H9 (cell line): ENCODE measurements at regions not wholly inside any gene's neighbourhood (a gene's known extent, or its start where the extent isn't known, plus 50 kb on each side); places are given as distances from the start of the nearest gene placed in this dataset.

Source experiments
- DNase-seq: peaks from one replicate; pipeline ENCODE4 v3.0.0-alpha.2; 2017
- H2AFZ ChIP-seq: one replicate; pipeline ENCODE4 v1.6.1; 2013; ENCODE audit warnings: mild to moderate bottlenecking, low read length, control low read depth, moderate library complexity
- H2AK5ac ChIP-seq: 2 replicates; pipeline ENCODE4 v1.6.1; 2013; ENCODE audit warnings: low read length, control low read depth, mixed read lengths; ENCODE audit not compliant: insufficient read length
- H2BK120ac ChIP-seq: one replicate; pipeline ENCODE4 v1.6.1; 2013; ENCODE audit warnings: low read depth, mild to moderate bottlenecking, low read length, control low read depth, inconsistent platforms; ENCODE audit not compliant: poor library complexity, severe bottlenecking
- H2BK12ac ChIP-seq: 2 replicates; pipeline ENCODE4 v1.6.1; 2013; ENCODE audit warnings: low read length, control low read depth, mixed read lengths, low read depth; ENCODE audit not compliant: insufficient read length
- H2BK15ac ChIP-seq: 2 replicates; pipeline ENCODE4 v1.6.1; 2013; ENCODE audit warnings: low read depth, low read length, control low read depth
- H2BK20ac ChIP-seq: one replicate; pipeline ENCODE4 v1.6.1; 2013; ENCODE audit warnings: low read depth, mild to moderate bottlenecking, low read length, control low read depth, inconsistent platforms; ENCODE audit not compliant: poor library complexity, severe bottlenecking
- H2BK5ac ChIP-seq: 2 replicates; pipeline ENCODE4 v1.6.1; 2013; ENCODE audit warnings: low read length, control low read depth, mixed read lengths; ENCODE audit not compliant: insufficient read length
- H3K14ac ChIP-seq: 2 replicates; pipeline ENCODE4 v1.6.1; 2013; ENCODE audit warnings: low read length, control low read depth; ENCODE audit not compliant: insufficient read depth
- H3K18ac ChIP-seq: 2 replicates; pipeline ENCODE4 v1.6.1; 2013; ENCODE audit warnings: low read depth, mild to moderate bottlenecking, mixed read lengths, low read length, control low read depth; ENCODE audit not compliant: insufficient read length
- H3K23ac ChIP-seq: 2 replicates; pipeline ENCODE4 v1.6.1; 2013; ENCODE audit warnings: low read length, control low read depth, mixed read lengths, low read depth; ENCODE audit not compliant: insufficient read length
- H3K23me2 ChIP-seq: 2 replicates; pipeline ENCODE4 v1.6.1; 2013; ENCODE audit warnings: low read depth, mild to moderate bottlenecking, mixed read lengths, low read length, control low read depth; ENCODE audit not compliant: insufficient read length, poor library complexity, severe bottlenecking
- H3K27ac ChIP-seq: 2 replicates; pipeline ENCODE4 v1.5.1; 2013; ENCODE audit warnings: low read length, control low read depth, mixed read lengths, low read depth; ENCODE audit not compliant: insufficient read length
- H3K27me3 ChIP-seq: 2 replicates; pipeline ENCODE4 v1.6.1; 2013; ENCODE audit warnings: low read length, control low read depth, inconsistent platforms; ENCODE audit not compliant: insufficient read depth
- H3K4ac ChIP-seq: 2 replicates; pipeline ENCODE4 v1.6.1; 2013; ENCODE audit warnings: low read depth, mild to moderate bottlenecking, control low read depth, inconsistent platforms, low read length, moderate library complexity
- H3K4me1 ChIP-seq: 2 replicates; pipeline ENCODE4 v1.6.1; 2013; ENCODE audit warnings: low read length, control low read depth, inconsistent platforms; ENCODE audit not compliant: insufficient read depth
- H3K4me2 ChIP-seq: 2 replicates; pipeline ENCODE4 v1.6.1; 2013; ENCODE audit warnings: low read length, control low read depth, mixed read lengths; ENCODE audit not compliant: insufficient read length, insufficient read depth
- H3K56ac ChIP-seq: 2 replicates; pipeline ENCODE4 v1.6.1; 2013; ENCODE audit warnings: low read depth, mild to moderate bottlenecking, mixed read lengths, low read length, control low read depth; ENCODE audit not compliant: insufficient read length
- H3K79me1 ChIP-seq: 2 replicates; pipeline ENCODE4 v1.6.1; 2013; ENCODE audit warnings: low read depth, mild to moderate bottlenecking, moderate library complexity, low read length, control low read depth, inconsistent platforms; ENCODE audit not compliant: insufficient read depth, poor library complexity, severe bottlenecking
- H3K79me2 ChIP-seq: 2 replicates; pipeline ENCODE4 v1.6.1; 2013; ENCODE audit warnings: low read length, control low read depth, inconsistent platforms; ENCODE audit not compliant: insufficient read depth
- H3K9ac ChIP-seq: 2 replicates; pipeline ENCODE4 v1.6.1; 2013; ENCODE audit warnings: low read length, control low read depth, mixed read lengths; ENCODE audit not compliant: insufficient read length; ENCODE audit errors: extremely low read depth
- H3K9me3 ChIP-seq: one replicate; pipeline ENCODE4 v1.6.1; 2013; ENCODE audit warnings: low read depth, low read length, inconsistent platforms; ENCODE audit not compliant: control insufficient read depth
- H3T11ph ChIP-seq: one replicate; pipeline ENCODE4 v1.6.1; 2013; ENCODE audit warnings: mild to moderate bottlenecking, low read length, control low read depth, inconsistent platforms
- H4K20me1 ChIP-seq: one replicate; pipeline ENCODE4 v1.6.1; 2013; ENCODE audit not compliant: control insufficient read depth, insufficient read length, insufficient read depth
- H4K5ac ChIP-seq: 2 replicates; pipeline ENCODE4 v1.6.1; 2013; ENCODE audit warnings: low read depth, mild to moderate bottlenecking, mixed read lengths, low read length, control low read depth; ENCODE audit not compliant: insufficient read length
- H4K8ac ChIP-seq: replicated peaks from 2 replicates; pipeline ENCODE4 v1.6.1; 2013; ENCODE audit warnings: low read length, control low read depth, mixed read lengths, low read depth; ENCODE audit not compliant: insufficient read length
- H4K91ac ChIP-seq: 2 replicates; pipeline ENCODE4 v1.6.1; 2013; ENCODE audit warnings: low read depth, mild to moderate bottlenecking, moderate library complexity, mixed read lengths, low read length, control low read depth; ENCODE audit not compliant: insufficient read length
- H3K27ac Mint-ChIP-seq, 3 experiments: 2 replicates in 2 of 3; 3 replicates in 1 of 3; pipeline ENCODE4 v1.8.0; 2020 to 2021; ENCODE audit warnings: mixed read lengths in 3 of 3, mild to moderate bottlenecking in 1 of 3, moderate library complexity in 1 of 3
- H3K27me3 Mint-ChIP-seq: 2 replicates; pipeline ENCODE4 v1.8.0; 2021; ENCODE audit warnings: low read depth, mild to moderate bottlenecking, moderate library complexity, mixed read lengths
- H3K36me3 Mint-ChIP-seq, 3 experiments: 2 replicates in 2 of 3; 3 replicates in 1 of 3; pipeline ENCODE4 v1.8.0; 2020 to 2021; ENCODE audit warnings: low read depth in 3 of 3, mixed read lengths in 3 of 3; ENCODE audit not compliant: insufficient read depth in 1 of 3
- H3K4me1 Mint-ChIP-seq, 2 experiments: 2 replicates each; pipeline ENCODE4 v1.8.0; 2020; ENCODE audit warnings: mixed read lengths in 2 of 2
- H3K4me3 Mint-ChIP-seq, 2 experiments: 2 replicates in 1 of 2; 3 replicates in 1 of 2; pipeline ENCODE4 v1.8.0; 2020 to 2021; ENCODE audit warnings: mild to moderate bottlenecking in 2 of 2, mixed read lengths in 2 of 2, moderate library complexity in 1 of 2
- H3K9me3 Mint-ChIP-seq, 2 experiments: 2 replicates in 1 of 2; 3 replicates in 1 of 2; pipeline ENCODE4 v1.8.0; 2020; ENCODE audit warnings: mild to moderate bottlenecking in 2 of 2, mixed read lengths in 2 of 2, moderate library complexity in 1 of 2
- CTCF ChIP-seq: fragments of 200-600 bp; sonication (generic); conservative IDR thresholded peaks from 3 replicates; pipeline ENCODE4 v1.8.0; 2021; ENCODE audit warnings: antibody characterized with exemption, mild to moderate bottlenecking
- WGBS: extraction: QIAGEN DNeasy Blood & Tissue Kit; methylation state at CpG from one replicate; pipeline ENCODE4 v1.1.7; 2013; ENCODE audit warnings: missing lambda C conversion rate, low lambda C conversion rate, mixed read lengths; ENCODE audit not compliant: insufficient read length; ENCODE audit errors: extremely low coverage; 5-methylcytosine and 5-hydroxymethylcytosine counted together

- no peak overlapping the region for H2BK120ac ChIP-seq
- H2BK12ac ChIP-seq = no peak overlapping the region
- H3K56ac ChIP-seq = no peak overlapping the region
- no peak overlapping the region for H4K91ac ChIP-seq
- H3K18ac ChIP-seq = no peak overlapping the region
- no peak overlapping the region for H2BK5ac ChIP-seq
- H3K79me1 ChIP-seq = no peaks in the 10 kb centered on the region
- Mint-ChIP-seq H3K4me3 (no peak overlapping the region), H3K27me3 (no peaks in the 10 kb centered on the region), H3K9me3 (peaks cover 6 to 12% of the 10 kb centered on the region in 2 experiments), H3K36me3 (peaks cover 7 to 19% (median 14%) of the 10 kb centered on the region in 3 experiments; a peak in 5 of 7 replicates), H3K27ac (no peak overlapping the region; a peak in 1 of 7 replicates), H3K4me1 (peaks cover 6 to 7% of the 10 kb centered on the region in 2 experiments; a peak in 3 of 4 replicates)
- H3K4ac ChIP-seq = no peak overlapping the region
- no peak overlapping the region for H3K9ac ChIP-seq
- no peaks in the 10 kb centered on the region for H4K20me1 ChIP-seq
- H2AK5ac ChIP-seq = no peak overlapping the region
- no peaks in the 10 kb centered on the region for H3K23me2 ChIP-seq
- H3K4me2 ChIP-seq = no peak overlapping the region
- H4K5ac ChIP-seq = no peak overlapping the region
- no peaks in the 10 kb centered on the region for H3K27me3 ChIP-seq
- no peak for DNase-seq
- no peak overlapping the region for H3K23ac ChIP-seq
- no peaks in the 10 kb centered on the region for H3K79me2 ChIP-seq
- no peak overlapping the region for H3K14ac ChIP-seq
- no peak overlapping the region for H4K8ac ChIP-seq
- H2BK15ac ChIP-seq = no peak overlapping the region
- TF ChIP-seq CTCF = no peak
- no peak overlapping the region for H2AFZ ChIP-seq
- H2BK20ac ChIP-seq = no peak overlapping the region
- H3K4me1 ChIP-seq = no peaks in the 10 kb centered on the region
- WGBS = no CpG with 5 or more reads among the region's 3 CpGs
- H3T11ph ChIP-seq = no peak overlapping the region
- peaks cover 8% of the 10 kb centered on the region for H3K9me3 ChIP-seq
- no peak overlapping the region for H3K27ac ChIP-seq
These were observed 601.1 kb upstream of the PIK3C3 start for GRCh38 chr18:41353777-41354528.
